DND-41 (cell line): ENCODE measurements at regions not wholly inside any gene's neighbourhood (a gene's known extent, or its start where the extent isn't known, plus 50 kb on each side); places are given as distances from the start of the nearest gene placed in this dataset.

ENCODE experiments used
- ATAC-seq: fragments of 200-7000 bp; cut with Tn5 transposase; 3 replicates; pipeline ENCODE4 v1.9.1; 2021; ENCODE audit warnings: low read depth; ENCODE audit not compliant: insufficient read depth
- DNase-seq: peaks from one replicate; pipeline ENCODE4 v3.0.0-alpha.2; 2020
- H2AFZ ChIP-seq: 2 replicates; pipeline ENCODE4 v1.6.0; 2012; ENCODE audit warnings: low read depth, low read length
- H3K27ac ChIP-seq: 2 replicates; pipeline ENCODE4 v1.5.1; 2012; ENCODE audit warnings: low read length, inconsistent platforms
- H3K27me3 ChIP-seq: fragments of 200-600 bp; sonication (generic); 2 replicates; pipeline ENCODE4 v1.6.0; 2012; ENCODE audit warnings: low read length, mild to moderate bottlenecking, inconsistent platforms; ENCODE audit not compliant: insufficient read depth, poor library complexity
- H3K36me3 ChIP-seq: 2 replicates; pipeline ENCODE4 v1.5.1; 2012; ENCODE audit warnings: low read length, inconsistent platforms; ENCODE audit not compliant: insufficient read depth
- H3K4me1 ChIP-seq: 2 replicates; pipeline ENCODE4 v1.5.1; 2012; ENCODE audit warnings: mild to moderate bottlenecking, low read length; ENCODE audit not compliant: insufficient read depth
- H3K4me2 ChIP-seq: 2 replicates; pipeline ENCODE4 v1.6.0; 2012; ENCODE audit warnings: mild to moderate bottlenecking, moderate library complexity, low read length, inconsistent platforms; ENCODE audit not compliant: insufficient read depth
- H3K4me3 ChIP-seq, 2 experiments: fragments of 200-600 bp in 1 of 2; shearing (Covaris generic) in 1 of 2; 2 replicates each; pipeline ENCODE4 v1.5.1; 2012 to 2016; ENCODE audit warnings: inconsistent platforms in 2 of 2, low read length in 2 of 2, mild to moderate bottlenecking in 2 of 2, low read depth in 1 of 2, moderate library complexity in 1 of 2
- H3K79me2 ChIP-seq: 2 replicates; pipeline ENCODE4 v1.6.0; 2012; ENCODE audit warnings: low read length, inconsistent platforms; ENCODE audit not compliant: insufficient read depth
- H3K9ac ChIP-seq: 2 replicates; pipeline ENCODE4 v1.6.0; 2012; ENCODE audit warnings: low read depth, mild to moderate bottlenecking, inconsistent platforms, low read length, moderate library complexity
- H3K9me3 ChIP-seq: 2 replicates; pipeline ENCODE4 v1.5.1; 2012; ENCODE audit warnings: low read length, moderate library complexity, mild to moderate bottlenecking, inconsistent platforms; ENCODE audit not compliant: insufficient read depth, severe bottlenecking
- H4K20me1 ChIP-seq: 2 replicates; pipeline ENCODE4 v1.6.0; 2012; ENCODE audit warnings: low read length; ENCODE audit not compliant: insufficient read depth
- CTCF ChIP-seq: IDR thresholded peaks from 2 replicates; pipeline ENCODE4 v1.5.1; 2012; ENCODE audit warnings: borderline replicate concordance, low read length, moderate library complexity, mild to moderate bottlenecking; ENCODE audit not compliant: poor library complexity, severe bottlenecking; ENCODE audit errors: extremely low read depth
- EZH2 ChIP-seq: IDR thresholded peaks from 3 replicates; pipeline ENCODE4 v1.6.1; 2012; ENCODE audit warnings: borderline replicate concordance, low read depth, mild to moderate bottlenecking, moderate library complexity, low read length, inconsistent platforms; ENCODE audit not compliant: severe bottlenecking

- no peaks in the 10 kb centered on the region for H4K20me1 ChIP-seq
Observed at GRCh38 chr12:114901316-114901715, 217.3 kb upstream of the TBX3 start.

GRCh38 chr12:114898159-114898558 lies 214.2 kb upstream of the TBX3 start:
- Histone ChIP-seq H4K20me1 (no peaks in the 10 kb centered on the region), H3K79me2 (no peaks in the 10 kb centered on the region), H2AFZ (no peak overlapping the region), H3K4me2 (no peak overlapping the region), H3K27ac (no peak overlapping the region), H3K36me3 (no peaks in the 10 kb centered on the region), H3K4me3 (no peak overlapping the region), H3K4me1 (no peaks in the 10 kb centered on the region), H3K9ac (no peak overlapping the region), H3K27me3 (no peaks in the 10 kb centered on the region), H3K9me3 (no peaks in the 10 kb centered on the region)
- TF ChIP-seq EZH2 (no peak), CTCF (no peak)
- DNase-seq (no peak), ATAC-seq (no peak)

More at GRCh38 chr12:114901316-114901715, 217.3 kb upstream of the TBX3 start:
- Histone ChIP-seq H3K9ac (no peak overlapping the region), H3K27me3 (no peaks in the 10 kb centered on the region), H3K27ac (no peak overlapping the region), H3K4me1 (no peaks in the 10 kb centered on the region), H2AFZ (no peak overlapping the region), H3K9me3 (no peaks in the 10 kb centered on the region), H3K36me3 (no peaks in the 10 kb centered on the region), H3K79me2 (no peaks in the 10 kb centered on the region), H3K4me2 (no peak overlapping the region), H3K4me3 (no peak overlapping the region)
- DNase-seq = no peak
- no peak for ATAC-seq
- no peak for TF ChIP-seq EZH2
- TF ChIP-seq CTCF = no peak

- no peaks in the 10 kb centered on the region for H3K36me3 ChIP-seq
- no peak overlapping the region for H3K27ac ChIP-seq
- H3K4me3 ChIP-seq = no peak overlapping the region
- no peaks in the 10 kb centered on the region for H3K4me1 ChIP-seq
- no peak overlapping the region for H3K4me2 ChIP-seq
- H3K9ac ChIP-seq = no peak overlapping the region
- H3K27me3 ChIP-seq = no peaks in the 10 kb centered on the region
- no peak for TF ChIP-seq CTCF
- no peak for TF ChIP-seq EZH2
- no peaks in the 10 kb centered on the region for H3K79me2 ChIP-seq
- H3K9me3 ChIP-seq = no peaks in the 10 kb centered on the region
- no peak overlapping the region for H2AFZ ChIP-seq
- H4K20me1 ChIP-seq = no peaks in the 10 kb centered on the region
- ATAC-seq (no peak), DNase-seq (no peak)
Observed at GRCh38 chr12:114895827-114896226, 211.9 kb upstream of the TBX3 start.

GRCh38 chr12:114895081-114895480 lies 211.1 kb upstream of the TBX3 start:
- no peak for ATAC-seq
- no peak overlapping the region for H3K27ac ChIP-seq
- TF ChIP-seq EZH2 (no peak), CTCF (no peak)
- H3K79me2 ChIP-seq = no peaks in the 10 kb centered on the region
- H3K4me2 ChIP-seq = no peak overlapping the region
- H3K9ac ChIP-seq = no peak overlapping the region
- no peaks in the 10 kb centered on the region for H4K20me1 ChIP-seq
- H3K4me3 ChIP-seq = no peak overlapping the region
- H2AFZ ChIP-seq = no peak overlapping the region
- no peaks in the 10 kb centered on the region for H3K36me3 ChIP-seq
- no peaks in the 10 kb centered on the region for H3K9me3 ChIP-seq
- no peaks in the 10 kb centered on the region for H3K4me1 ChIP-seq
- H3K27me3 ChIP-seq = no peaks in the 10 kb centered on the region
- DNase-seq = no peak
